Central memory CD4-positive, alpha-beta T cell (primary cell): ENCODE measurements at regions not wholly inside any gene's neighbourhood (a gene's known extent, or its start where the extent isn't known, plus 50 kb on each side); places are given as distances from the start of the nearest gene placed in this dataset.
"Not testable (repeated sequence)": the region's sequence is repeated elsewhere in the genome, so short reads cannot be mapped to it uniquely, and the experiment has no call there.

Experiments
- DNase-seq: peaks from one replicate; pipeline ENCODE4 v3.0.0; 2022

GRCh38 chr15:57881361-57881760, 174.8 kb downstream of the POLR2M start:
- DNase-seq = no peak

DNA sequence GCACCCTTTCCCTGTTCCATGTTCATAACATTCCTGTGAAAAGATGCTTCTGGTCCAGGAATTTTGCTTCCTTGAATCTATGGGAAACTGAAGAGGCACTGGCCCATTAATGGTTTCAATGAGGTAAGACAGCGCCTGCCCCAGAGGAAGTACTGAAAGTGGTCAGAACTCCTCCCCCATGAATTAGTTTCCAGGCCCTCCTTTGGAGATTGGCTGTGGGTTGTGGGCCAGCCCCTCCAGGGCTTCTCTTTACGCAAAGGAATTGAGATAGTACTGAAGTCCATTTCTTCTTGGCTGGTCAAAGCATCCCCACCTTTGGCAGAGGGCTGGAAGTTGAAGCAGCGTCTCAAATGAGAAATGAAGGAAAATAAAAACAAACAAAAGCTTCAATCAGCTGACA, 175.5 kb downstream of the POLR2M start:
- DNase-seq = no peak

- no peak for DNase-seq
These were observed 177.2 kb downstream of the POLR2M start for GRCh38 chr15:57883701-57884100.

DNA sequence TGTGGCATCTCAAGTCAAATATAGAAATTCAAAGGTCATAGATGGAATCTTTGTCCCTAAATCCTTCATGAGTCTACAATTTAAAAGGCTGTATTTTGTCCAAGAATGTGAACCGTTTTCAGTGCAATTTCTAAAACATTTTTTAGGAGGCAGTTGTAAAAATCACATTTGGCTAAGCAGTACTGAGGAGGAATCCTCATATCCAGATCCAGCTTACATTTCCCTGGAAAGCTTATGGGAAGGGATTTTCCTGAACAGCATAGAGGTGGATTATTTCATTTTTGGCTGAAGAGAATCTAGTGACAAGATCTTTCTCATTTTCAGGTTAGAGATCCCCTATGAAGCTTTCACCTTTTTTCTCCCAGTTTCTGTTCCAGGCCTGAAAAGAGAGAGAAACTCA, 178.4 kb downstream of the POLR2M start:
- no peak for DNase-seq

- no peak for DNase-seq
These were observed 178.9 kb downstream of the POLR2M start for GRCh38 chr15:57885435-57885834.

DNA sequence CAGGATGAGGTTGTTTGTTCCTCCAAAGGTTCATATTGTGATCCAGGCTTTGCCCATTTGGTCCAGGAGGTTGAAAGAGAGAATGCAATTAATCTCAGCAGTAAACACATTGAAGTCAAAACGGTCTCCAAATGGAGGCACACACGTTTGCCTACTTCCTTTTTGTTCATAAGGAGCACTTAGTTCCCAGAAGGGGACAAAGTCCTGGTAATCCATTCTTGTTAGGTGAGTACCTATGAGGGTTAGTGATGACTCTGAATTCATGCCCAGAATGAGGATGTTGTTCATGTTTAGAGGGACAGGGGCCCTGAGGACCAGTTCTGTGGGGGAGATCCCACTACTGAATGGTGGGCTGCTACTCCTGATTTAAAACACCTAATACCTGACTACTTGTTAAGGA, 177.7 kb downstream of the ALDH1A2 start:
- no peak for DNase-seq

DNA sequence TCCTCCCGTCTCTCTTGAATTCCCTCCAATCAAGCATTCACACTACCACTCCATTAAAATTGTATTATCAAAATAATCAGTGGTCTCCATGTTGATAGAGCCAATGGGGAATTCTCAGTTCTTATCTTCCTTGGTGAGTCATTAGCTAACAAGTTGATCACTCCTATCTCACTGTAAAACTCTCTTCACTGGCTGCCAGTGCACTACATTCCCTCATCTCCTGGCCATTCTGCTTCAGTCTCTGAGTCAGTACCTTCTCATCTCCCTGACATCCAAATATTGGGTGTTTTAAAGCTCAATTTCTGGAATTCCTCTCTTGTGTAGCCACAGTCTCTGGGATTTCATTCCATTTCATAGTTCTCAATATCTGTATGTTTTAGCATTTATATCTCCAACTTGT, 175.2 kb downstream of the ALDH1A2 start:
- no peak for DNase-seq

DNA sequence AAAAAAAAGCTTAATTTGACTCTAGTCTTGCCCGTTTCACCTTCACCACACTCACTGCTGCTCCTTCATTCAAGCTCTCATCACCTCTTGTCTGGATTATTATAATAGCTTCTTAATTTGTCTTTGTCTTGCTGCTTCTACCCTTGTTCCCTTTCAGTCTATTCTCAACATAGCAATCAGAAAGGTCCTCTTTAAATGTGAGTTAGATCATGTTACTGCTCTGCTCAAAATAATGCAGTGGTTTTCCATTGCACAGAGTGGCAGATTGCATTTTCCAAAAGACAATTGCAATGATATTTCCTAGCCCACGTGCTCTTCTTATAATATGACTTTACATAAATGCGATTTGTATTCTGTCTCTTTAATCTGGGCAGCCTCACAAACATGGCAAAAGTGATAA, 174.6 kb downstream of the ALDH1A2 start:
- no peak for DNase-seq

- DNase-seq = no peak
These were observed 173.3 kb downstream of the ALDH1A2 start for GRCh38 chr15:57892181-57892580.

GRCh38 chr15:57893040-57893439, 172.5 kb downstream of the ALDH1A2 start:
- DNase-seq = no peak

DNA sequence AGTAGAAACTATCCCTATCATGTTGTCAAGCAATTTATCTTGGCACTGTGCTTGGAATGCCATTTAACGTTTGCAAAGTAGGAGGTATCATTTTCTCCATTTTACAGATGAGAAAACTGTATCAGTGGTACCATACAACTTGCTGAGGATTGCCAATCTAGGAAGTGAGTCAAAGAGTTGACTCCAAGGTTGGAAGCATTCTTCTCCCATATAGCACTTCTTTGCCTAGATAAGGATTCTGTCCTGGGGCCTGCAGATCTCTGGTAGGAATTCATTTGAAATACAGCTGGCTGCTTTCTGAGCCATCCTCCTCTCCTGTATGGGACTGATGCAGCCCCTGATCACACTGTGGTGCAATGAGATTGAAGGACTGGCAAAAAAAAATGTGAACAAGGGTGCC, 170.2 kb downstream of the ALDH1A2 start:
- DNase-seq = no peak

- no peak for DNase-seq
These were observed 169.4 kb downstream of the ALDH1A2 start for GRCh38 chr15:57896114-57896513.

- not testable (repeated sequence) for DNase-seq
These were observed 168.6 kb downstream of the ALDH1A2 start for GRCh38 chr15:57896899-57897298.

- DNase-seq = no peak
These were observed 167.6 kb downstream of the ALDH1A2 start for GRCh38 chr15:57897870-57898269.

GRCh38 chr15:57902155-57902554, 163.4 kb downstream of the ALDH1A2 start:
- no peak for DNase-seq
